Adipocyte (in vitro differentiated cells): ENCODE measurements at regions not wholly inside any gene's neighbourhood (a gene's known extent, or its start where the extent isn't known, plus 50 kb on each side); places are given as distances from the start of the nearest gene placed in this dataset.
"Not testable (repeated sequence)": the region's sequence is repeated elsewhere in the genome, so short reads cannot be mapped to it uniquely, and the experiment has no call there.

Source experiments
- DNase-seq: peaks from one replicate; pipeline ENCODE4 v3.0.0-alpha.2; 2015; ENCODE audit warnings: low read depth
- H3K27me3 ChIP-seq: replicated peaks from 2 replicates; pipeline ENCODE4 v1.7.0; 2013; ENCODE audit warnings: mild to moderate bottlenecking, low read length, moderate library complexity; ENCODE audit not compliant: control insufficient read depth, insufficient read depth
- H3K36me3 ChIP-seq: 2 replicates; pipeline ENCODE4 v1.7.0; 2013; ENCODE audit warnings: low read length, mild to moderate bottlenecking, moderate library complexity; ENCODE audit not compliant: control insufficient read depth, insufficient read depth, severe bottlenecking
- H3K4me1 ChIP-seq: 2 replicates; pipeline ENCODE4 v1.7.0; 2013; ENCODE audit warnings: mild to moderate bottlenecking, low read length, moderate library complexity; ENCODE audit not compliant: control insufficient read depth, insufficient read depth
- H3K4me3 ChIP-seq: 2 replicates; pipeline ENCODE4 v1.7.0; 2013; ENCODE audit warnings: mild to moderate bottlenecking, low read length, moderate library complexity
- H3K9ac ChIP-seq: 2 replicates; pipeline ENCODE4 v1.7.0; 2013; ENCODE audit warnings: mild to moderate bottlenecking, low read length, moderate library complexity
- H3K9me3 ChIP-seq: 2 replicates; pipeline ENCODE4 v1.7.0; 2013; ENCODE audit warnings: mild to moderate bottlenecking, low read length, moderate library complexity; ENCODE audit not compliant: control insufficient read depth

GRCh38 chr5:159804121-159804520 lies 112.2 kb upstream of the ADRA1B start:
- Histone ChIP-seq H3K4me3 (no peak overlapping the region), H3K27me3 (peaks cover 6% of the 10 kb centered on the region), H3K4me1 (peaks cover 23% of the 10 kb centered on the region), H3K9me3 (peaks cover 4% of the 10 kb centered on the region), H3K36me3 (no peaks in the 10 kb centered on the region), H3K9ac (no peak overlapping the region)
- no peak for DNase-seq

GRCh38 chr5:159805021-159805420 lies 111.3 kb upstream of the ADRA1B start:
- Histone ChIP-seq H3K4me1 (peaks cover 22% of the 10 kb centered on the region), H3K9me3 (peaks cover 4% of the 10 kb centered on the region), H3K4me3 (no peak overlapping the region), H3K36me3 (no peaks in the 10 kb centered on the region), H3K9ac (no peak overlapping the region), H3K27me3 (peaks cover 6% of the 10 kb centered on the region)
- peak; percentile 66 for DNase-seq

- not testable (repeated sequence) for H3K27me3 ChIP-seq, H3K4me3 ChIP-seq, H3K9me3 ChIP-seq, H3K36me3 ChIP-seq, DNase-seq, H3K9ac ChIP-seq
- peaks cover 14% of the 10 kb centered on the region for H3K4me1 ChIP-seq
Measured at GRCh38 chr5:159807135-159807534, 109.1 kb upstream of the ADRA1B start.

- no peak for DNase-seq
- Histone ChIP-seq H3K9me3 (peaks cover 4% of the 10 kb centered on the region), H3K9ac (no peak overlapping the region), H3K4me1 (peaks cover 14% of the 10 kb centered on the region), H3K4me3 (no peak overlapping the region), H3K36me3 (no peaks in the 10 kb centered on the region), H3K27me3 (no peaks in the 10 kb centered on the region)
Measured at GRCh38 chr5:159807586-159807985, 108.7 kb upstream of the ADRA1B start.

- H3K9ac ChIP-seq: no peak overlapping the region
- H3K9me3 ChIP-seq: no peaks in the 10 kb centered on the region
- no peaks in the 10 kb centered on the region for H3K27me3 ChIP-seq
- no peak overlapping the region for H3K4me3 ChIP-seq
- H3K36me3 ChIP-seq: no peaks in the 10 kb centered on the region
- no peak for DNase-seq
- peaks cover 10% of the 10 kb centered on the region for H3K4me1 ChIP-seq
Measured at GRCh38 chr5:159811712-159812111, 104.6 kb upstream of the ADRA1B start.

- not testable (repeated sequence) for DNase-seq, H3K9me3 ChIP-seq, H3K9ac ChIP-seq, H3K36me3 ChIP-seq, H3K27me3 ChIP-seq, H3K4me1 ChIP-seq, H3K4me3 ChIP-seq
Measured at GRCh38 chr5:159812759-159813158, 103.5 kb upstream of the ADRA1B start.

GRCh38 chr5:159814222-159814621 lies 102.1 kb upstream of the ADRA1B start:
- Histone ChIP-seq H3K9me3 (no peaks in the 10 kb centered on the region), H3K9ac (no peak overlapping the region), H3K36me3 (no peaks in the 10 kb centered on the region), H3K4me1 (peaks cover 15% of the 10 kb centered on the region), H3K27me3 (no peaks in the 10 kb centered on the region), H3K4me3 (no peak overlapping the region)
- DNase-seq: no peak

GRCh38 chr5:159814805-159815585 lies 101.3 kb upstream of the ADRA1B start:
- Histone ChIP-seq H3K4me1 (peaks cover 22% of the 10 kb centered on the region), H3K4me3 (no peak overlapping the region), H3K36me3 (no peaks in the 10 kb centered on the region), H3K9ac (no peak overlapping the region), H3K9me3 (no peaks in the 10 kb centered on the region), H3K27me3 (no peaks in the 10 kb centered on the region)
- peak; percentile 12 for DNase-seq

- Histone ChIP-seq H3K27me3 (no peaks in the 10 kb centered on the region), H3K4me1 (peaks cover 35% of the 10 kb centered on the region)
- DNase-seq: no peak
Measured at GRCh38 chr5:159817262-159818029, 98.8 kb upstream of the ADRA1B start.

GRCh38 chr5:159819591-159820411 lies 96.5 kb upstream of the ADRA1B start:
- Histone ChIP-seq H3K36me3 (no peaks in the 10 kb centered on the region), H3K9ac (peak overlapping the region; percentile 65), H3K27me3 (no peaks in the 10 kb centered on the region), H3K9me3 (no peaks in the 10 kb centered on the region), H3K4me3 (no peak overlapping the region), H3K4me1 (peaks cover 40% of the 10 kb centered on the region)
- DNase-seq: peak; percentile 8

More at GRCh38 chr5:159817262-159818029, 98.8 kb upstream of the ADRA1B start:
- no peak overlapping the region for H3K4me3 ChIP-seq
- no peaks in the 10 kb centered on the region for H3K9me3 ChIP-seq
- H3K9ac ChIP-seq: no peak overlapping the region
- H3K36me3 ChIP-seq: no peaks in the 10 kb centered on the region

GRCh38 chr5:159820692-159821091 lies 95.6 kb upstream of the ADRA1B start:
- peak overlapping the region; percentile 65 for H3K9ac ChIP-seq
- H3K36me3 ChIP-seq: no peaks in the 10 kb centered on the region
- H3K4me3 ChIP-seq: no peak overlapping the region
- no peaks in the 10 kb centered on the region for H3K9me3 ChIP-seq
- no peak for DNase-seq
- H3K4me1 ChIP-seq: peaks cover 45% of the 10 kb centered on the region
- H3K27me3 ChIP-seq: no peaks in the 10 kb centered on the region
